ENCODE measurements at regions not wholly inside any gene's neighbourhood (a gene's known extent, or its start where the extent isn't known, plus 50 kb on each side); places are given as distances from the start of the nearest gene placed in this dataset.
A peak's percentile ranks its signal among the peaks of the same experiment; 100 is the strongest.

DNA sequence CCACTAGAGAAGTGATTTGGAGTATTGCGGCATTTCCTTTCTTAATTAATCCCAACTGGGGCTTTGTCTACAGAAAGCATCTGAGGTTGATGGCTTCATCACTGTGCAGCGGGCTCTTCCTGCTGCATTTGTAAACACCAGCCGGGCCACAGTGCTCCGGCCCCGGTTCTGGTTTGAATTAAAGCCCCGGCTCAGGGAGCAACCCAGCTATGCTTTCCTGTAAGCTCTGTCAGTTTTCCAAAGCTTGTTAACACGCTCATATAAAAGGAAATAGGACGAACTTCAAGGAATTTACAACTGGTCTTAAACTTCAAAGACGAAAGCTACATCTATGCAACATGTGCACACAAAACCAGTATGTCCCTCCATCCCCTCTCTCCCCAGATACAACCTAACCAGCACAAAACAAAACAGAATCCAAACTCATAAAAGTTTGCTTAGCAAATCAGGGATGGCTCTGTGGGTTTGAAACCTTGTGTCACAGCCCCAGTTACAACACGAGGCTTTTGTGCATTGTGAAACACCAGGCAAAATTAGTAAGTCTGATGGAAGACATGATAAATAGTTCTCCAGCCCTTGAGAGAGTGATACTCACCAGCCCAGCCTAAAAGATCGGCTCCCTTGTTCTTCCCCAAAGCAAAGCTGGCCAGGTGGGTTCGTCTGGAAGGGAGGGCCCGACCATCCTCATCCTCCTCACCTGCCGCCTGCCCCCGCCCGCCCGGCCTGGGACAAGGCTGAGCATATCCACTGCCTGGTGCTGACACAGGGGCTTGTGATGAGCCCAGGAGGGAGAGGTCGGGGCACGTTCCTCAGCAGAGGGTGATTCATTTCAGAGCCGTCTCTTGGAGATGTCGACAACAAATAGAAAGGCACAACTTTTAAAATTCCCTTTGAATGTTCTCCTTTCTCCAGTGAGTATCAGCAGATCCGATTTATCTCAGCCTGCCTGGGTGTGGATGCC is 197.9 kb downstream of the TFAP2C start:
- no peak overlapping the region for H3K4me3 ChIP-seq
- peaks cover 28% of the 10 kb centered on the region for H3K4me1 ChIP-seq
- no peaks in the 10 kb centered on the region for H3K27me3 ChIP-seq
- TF ChIP-seq EZH2 (IDR thresholded peaks at IDR 0.05) (no peak), EZH2phosphoT487 (IDR thresholded peaks at IDR 0.05) (no peak)
- TF ChIP-seq, protein P1, sequence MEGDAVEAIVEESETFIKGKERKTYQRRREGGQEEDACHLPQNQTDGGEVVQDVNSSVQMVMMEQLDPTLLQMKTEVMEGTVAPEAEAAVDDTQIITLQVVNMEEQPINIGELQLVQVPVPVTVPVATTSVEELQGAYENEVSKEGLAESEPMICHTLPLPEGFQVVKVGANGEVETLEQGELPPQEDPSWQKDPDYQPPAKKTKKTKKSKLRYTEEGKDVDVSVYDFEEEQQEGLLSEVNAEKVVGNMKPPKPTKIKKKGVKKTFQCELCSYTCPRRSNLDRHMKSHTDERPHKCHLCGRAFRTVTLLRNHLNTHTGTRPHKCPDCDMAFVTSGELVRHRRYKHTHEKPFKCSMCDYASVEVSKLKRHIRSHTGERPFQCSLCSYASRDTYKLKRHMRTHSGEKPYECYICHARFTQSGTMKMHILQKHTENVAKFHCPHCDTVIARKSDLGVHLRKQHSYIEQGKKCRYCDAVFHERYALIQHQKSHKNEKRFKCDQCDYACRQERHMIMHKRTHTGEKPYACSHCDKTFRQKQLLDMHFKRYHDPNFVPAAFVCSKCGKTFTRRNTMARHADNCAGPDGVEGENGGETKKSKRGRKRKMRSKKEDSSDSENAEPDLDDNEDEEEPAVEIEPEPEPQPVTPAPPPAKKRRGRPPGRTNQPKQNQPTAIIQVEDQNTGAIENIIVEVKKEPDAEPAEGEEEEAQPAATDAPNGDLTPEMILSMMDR (IDR thresholded peaks at IDR 0.05): no peak
- H2AFZ ChIP-seq (replicated peaks): peak overlapping the region; percentile 35
- Mint-ChIP-seq H3K27me3 (ENCODE audit: insufficient read depth, low read depth) (peaks cover 20% of the 10 kb centered on the region), H3K4me1 (peaks cover 41% of the 10 kb centered on the region), H3K4me3 (no peak overlapping the region), H3K27ac (peak overlapping the region; percentile 60), H3K9me3 (peaks cover 2% of the 10 kb centered on the region), H3K36me3 (no peaks in the 10 kb centered on the region)
- no peak overlapping the region for H3K4me2 ChIP-seq
- H3K9me3 ChIP-seq (ENCODE audit: low read depth): no peaks in the 10 kb centered on the region
- H3K36me3 ChIP-seq: no peaks in the 10 kb centered on the region
- H4K20me1 ChIP-seq (ENCODE audit: low read depth): no peaks in the 10 kb centered on the region
- no peaks in the 10 kb centered on the region for H3K79me2 ChIP-seq (ENCODE audit: low read depth)
- no peak for DNase-seq (ENCODE audit: low spot score)
- no peak overlapping the region for H3K9ac ChIP-seq
- H3K27ac ChIP-seq: no peak overlapping the region
- no peaks in the 10 kb centered on the region for H3F3A ChIP-seq (ENCODE audit: low read depth)

DNA sequence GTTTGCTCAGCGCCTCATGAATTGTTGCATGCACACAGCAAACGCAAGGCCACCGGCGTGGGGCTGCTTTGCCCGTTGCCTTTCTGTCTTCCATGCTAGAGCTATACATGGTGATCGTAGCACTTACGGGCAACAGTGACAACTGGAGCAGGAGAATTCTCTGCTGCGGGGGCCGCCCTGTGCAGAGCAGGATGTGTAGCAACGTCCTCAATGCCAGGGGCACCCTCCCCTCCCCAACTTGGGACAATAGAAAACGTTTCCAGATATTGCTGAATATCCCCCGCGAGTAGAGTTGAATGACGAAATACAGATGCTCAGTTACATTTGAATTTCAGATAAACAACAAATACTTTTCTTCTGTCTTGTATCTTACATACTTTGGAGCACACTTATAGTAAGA is 198.7 kb downstream of the TFAP2C start:
- Histone ChIP-seq H3K4me2 (no peak overlapping the region), H3K9me3 (ENCODE audit: low read depth) (no peaks in the 10 kb centered on the region), H3K4me1 (peaks cover 28% of the 10 kb centered on the region), H3K27me3 (no peaks in the 10 kb centered on the region), H2AFZ (replicated peaks) (peak overlapping the region; percentile 30), H4K20me1 (ENCODE audit: low read depth) (no peaks in the 10 kb centered on the region), H3F3A (ENCODE audit: low read depth) (no peaks in the 10 kb centered on the region), H3K79me2 (ENCODE audit: low read depth) (no peaks in the 10 kb centered on the region), H3K9ac (no peak overlapping the region), H3K27ac (no peak overlapping the region), H3K36me3 (no peaks in the 10 kb centered on the region), H3K4me3 (no peak overlapping the region)
- Mint-ChIP-seq H3K27me3 (ENCODE audit: insufficient read depth, low read depth) (peaks cover 20% of the 10 kb centered on the region), H3K9me3 (no peaks in the 10 kb centered on the region), H3K4me1 (peaks cover 44% of the 10 kb centered on the region), H3K36me3 (no peaks in the 10 kb centered on the region), H3K27ac (no peak overlapping the region), H3K4me3 (no peak overlapping the region)
- TF ChIP-seq, protein P1 (IDR thresholded peaks at IDR 0.05): no peak
- TF ChIP-seq EZH2 (IDR thresholded peaks at IDR 0.05) (no peak), EZH2phosphoT487 (IDR thresholded peaks at IDR 0.05) (no peak)
- no peak for DNase-seq (ENCODE audit: low spot score)

DNA sequence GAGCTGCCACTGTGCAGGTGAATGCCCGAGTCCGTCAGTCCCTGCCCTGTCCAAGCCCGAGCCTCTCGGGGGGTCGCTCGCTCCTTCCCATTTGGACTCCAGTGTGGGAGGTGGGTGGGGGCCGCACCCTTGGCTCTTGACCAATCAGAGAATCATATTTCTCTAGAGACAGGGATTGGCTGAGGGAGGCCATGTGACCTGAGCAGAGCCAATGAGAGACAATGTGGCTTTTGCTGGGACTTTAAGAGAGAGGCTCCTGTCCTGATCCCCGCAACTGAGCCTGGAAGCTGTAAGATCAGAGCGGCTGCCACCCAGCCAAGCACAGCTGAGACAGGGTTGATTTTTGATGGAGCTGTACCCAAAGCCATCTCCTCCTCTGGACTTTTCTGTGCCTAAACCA is 199.3 kb downstream of the TFAP2C start:
- peaks cover 18% of the 10 kb centered on the region for H3K27me3 Mint-ChIP-seq (ENCODE audit: insufficient read depth, low read depth)
- Histone ChIP-seq H3F3A (ENCODE audit: low read depth) (no peaks in the 10 kb centered on the region), H3K9ac (no peak overlapping the region), H3K4me3 (no peak overlapping the region), H3K27ac (no peak overlapping the region), H2AFZ (replicated peaks) (no peak overlapping the region), H3K79me2 (ENCODE audit: low read depth) (no peaks in the 10 kb centered on the region), H3K27me3 (no peaks in the 10 kb centered on the region), H3K9me3 (ENCODE audit: low read depth) (no peaks in the 10 kb centered on the region), H3K4me1 (peaks cover 28% of the 10 kb centered on the region), H4K20me1 (ENCODE audit: low read depth) (no peaks in the 10 kb centered on the region), H3K36me3 (no peaks in the 10 kb centered on the region), H3K4me2 (no peak overlapping the region)
- H3K9me3 Mint-ChIP-seq: no peaks in the 10 kb centered on the region
- H3K4me1 Mint-ChIP-seq: peaks cover 47% of the 10 kb centered on the region
- DNase-seq (ENCODE audit: low spot score): no peak
- TF ChIP-seq EZH2phosphoT487 (IDR thresholded peaks at IDR 0.05): no peak
- no peak overlapping the region for H3K4me3 Mint-ChIP-seq
- H3K27ac Mint-ChIP-seq: no peak overlapping the region
- no peaks in the 10 kb centered on the region for H3K36me3 Mint-ChIP-seq
